ENCODE measurements at regions not wholly inside any gene's neighbourhood (a gene's known extent, or its start where the extent isn't known, plus 50 kb on each side); places are given as distances from the start of the nearest gene placed in this dataset.

- no peak for DNase-seq
Measured at GRCh38 chr2:9758741-9759140, 84.5 kb upstream of the TAF1B start.

GRCh38 chr2:9760069-9760901 lies 83.0 kb upstream of the TAF1B start:
- no peak for DNase-seq

- DNase-seq, result no peak
Measured at GRCh38 chr2:9760902-9761228, 82.4 kb upstream of the TAF1B start.

GRCh38 chr2:9761577-9761976 lies 81.7 kb upstream of the TAF1B start:
- DNase-seq, result no peak

- no peak for DNase-seq
Measured at GRCh38 chr2:9762164-9762563, 81.1 kb upstream of the TAF1B start.

- no peak for DNase-seq
Measured at GRCh38 chr2:9762941-9763340, 80.3 kb upstream of the TAF1B start.

GRCh38 chr2:9763356-9764152 lies 79.7 kb upstream of the TAF1B start:
- no peak for DNase-seq

- DNase-seq, result no peak
Measured at GRCh38 chr2:9764153-9764778, 79.0 kb upstream of the TAF1B start.

GRCh38 chr2:9765611-9766531 lies 77.4 kb upstream of the TAF1B start:
- no peak for DNase-seq

GRCh38 chr2:9767656-9768281 lies 75.5 kb upstream of the TAF1B start:
- DNase-seq, result no peak

- DNase-seq, result peak; percentile 68 to 91
Measured at GRCh38 chr2:9768388-9768787, 74.9 kb upstream of the TAF1B start.

GRCh38 chr2:9769171-9770005 lies 73.9 kb upstream of the TAF1B start:
- peak; percentile 19 to 55 for DNase-seq

GRCh38 chr2:9770006-9770307 lies 73.3 kb upstream of the TAF1B start:
- no peak for DNase-seq

GRCh38 chr2:9770308-9771100 lies 72.8 kb upstream of the TAF1B start:
- peak; percentile 89 to 94 for DNase-seq

- DNase-seq, result peak in 1 of 2 experiments; percentile 68
Measured at GRCh38 chr2:9771101-9771449, 72.2 kb upstream of the TAF1B start.

- DNase-seq, result peak; percentile 34 to 69
Measured at GRCh38 chr2:9771481-9772017, 71.7 kb upstream of the TAF1B start.

- DNase-seq, result no peak
Measured at GRCh38 chr2:9772035-9772998, 71.0 kb upstream of the TAF1B start.

- DNase-seq, result peak in 1 of 2 experiments; percentile 11
Measured at GRCh38 chr2:9772999-9773902, 70.0 kb upstream of the TAF1B start.
